ENCODE measurements at regions not wholly inside any gene's neighbourhood (a gene's known extent, or its start where the extent isn't known, plus 50 kb on each side); places are given as distances from the start of the nearest gene placed in this dataset.

GRCh38 chr6:147666255-147666654 is 157.8 kb downstream of the SAMD5 start:
- no peak for TF ChIP-seq POLR2AphosphoS5 (IDR thresholded peaks at IDR 0.05; ENCODE audit: low read depth, low read length)
- no peak for TF ChIP-seq TAF1 (IDR thresholded peaks at IDR 0.05; ENCODE audit: borderline replicate concordance, low read depth, low read length)
- TF ChIP-seq POLR2A (IDR thresholded peaks at IDR 0.05; ENCODE audit: low read depth, low read length) = no peak
